ENCODE measurements at regions not wholly inside any gene's neighbourhood (a gene's known extent, or its start where the extent isn't known, plus 50 kb on each side); places are given as distances from the start of the nearest gene placed in this dataset.

DNA sequence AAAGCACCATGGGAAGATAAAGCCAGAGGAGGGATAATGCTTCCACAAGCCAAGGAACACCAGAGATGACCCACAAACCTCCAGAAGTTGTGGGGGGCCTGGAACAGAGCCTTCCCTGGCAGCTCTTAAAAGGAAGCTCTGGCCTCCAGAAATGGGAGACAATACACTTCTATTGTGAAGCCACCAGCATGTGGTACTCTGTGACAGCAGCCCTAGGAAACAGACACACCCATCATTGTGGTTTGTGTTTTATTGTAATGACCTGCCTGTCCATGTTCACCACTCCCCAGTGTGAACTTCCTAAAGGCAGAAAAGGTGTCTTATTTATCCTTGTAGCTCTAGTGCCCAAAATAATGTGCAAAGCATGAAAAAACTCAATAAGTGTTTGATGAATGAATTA, 264.1 kb upstream of the GATB start:
- TF ChIP-seq RAD21 (IDR thresholded peaks at IDR 0.05; ENCODE audit: low read depth) (no peak), CTCF (IDR thresholded peaks at IDR 0.05 in 2 of 3, conservative IDR thresholded peaks at IDR 0.05 in 1 of 3; ENCODE audit: borderline replicate concordance in 1 of 3, insufficient read depth in 1 of 3, low read depth in 2 of 3, low read length in 2 of 3) (no peak), POLR2A (IDR thresholded peaks at IDR 0.05; ENCODE audit: borderline replicate concordance, extremely low read depth, insufficient read depth, insufficient read length) (no peak), POLR2AphosphoS5 (IDR thresholded peaks at IDR 0.05; ENCODE audit: low read depth, low read length) (no peak), EZH2phosphoT487 (IDR thresholded peaks at IDR 0.05; ENCODE audit: borderline replicate concordance) (no peak), REST (IDR thresholded peaks at IDR 0.05; ENCODE audit: low read depth) (no peak), YY1 (IDR thresholded peaks at IDR 0.05; ENCODE audit: extremely low read depth, insufficient replicate concordance, low read depth, low read length) (no peak), EZH2 (IDR thresholded peaks at IDR 0.05) (no peak)
- TF ChIP-seq, protein P1, sequence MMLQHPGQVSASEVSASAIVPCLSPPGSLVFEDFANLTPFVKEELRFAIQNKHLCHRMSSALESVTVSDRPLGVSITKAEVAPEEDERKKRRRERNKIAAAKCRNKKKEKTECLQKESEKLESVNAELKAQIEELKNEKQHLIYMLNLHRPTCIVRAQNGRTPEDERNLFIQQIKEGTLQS (IDR thresholded peaks at IDR 0.05): no peak
